DND-41 (cell line): ENCODE measurements at regions not wholly inside any gene's neighbourhood (a gene's known extent, or its start where the extent isn't known, plus 50 kb on each side); places are given as distances from the start of the nearest gene placed in this dataset.

ENCODE experiments used
- CTCF ChIP-seq: IDR thresholded peaks from 2 replicates; pipeline ENCODE4 v1.5.1; 2012; ENCODE audit warnings: borderline replicate concordance, low read length, moderate library complexity, mild to moderate bottlenecking; ENCODE audit not compliant: poor library complexity, severe bottlenecking; ENCODE audit errors: extremely low read depth
- EZH2 ChIP-seq: IDR thresholded peaks from 3 replicates; pipeline ENCODE4 v1.6.1; 2012; ENCODE audit warnings: borderline replicate concordance, low read depth, mild to moderate bottlenecking, moderate library complexity, low read length, inconsistent platforms; ENCODE audit not compliant: severe bottlenecking

- TF ChIP-seq CTCF (no peak), EZH2 (no peak)
Observed at GRCh38 chr9:86531971-86532640, 177.9 kb upstream of the TUT7 start.
